NT2/D1 (cell line): ENCODE measurements at regions not wholly inside any gene's neighbourhood (a gene's known extent, or its start where the extent isn't known, plus 50 kb on each side); places are given as distances from the start of the nearest gene placed in this dataset.

ENCODE experiments used
- SUZ12 ChIP-seq: IDR thresholded peaks from 2 replicates; pipeline ENCODE4 v1.6.1; 2011; ENCODE audit not compliant: insufficient read length, insufficient read depth; ENCODE audit errors: extremely low read depth
- YY1 ChIP-seq: IDR thresholded peaks from 2 replicates; pipeline ENCODE4 v1.6.1; 2011; ENCODE audit not compliant: insufficient read length, insufficient read depth
- ZNF274 ChIP-seq: IDR thresholded peaks from 2 replicates; pipeline ENCODE4 v1.6.1; 2011; ENCODE audit warnings: mild to moderate bottlenecking, low read depth, low read length

GRCh38 chr14:86357119-86357518, 827.2 kb downstream of the FLRT2 start:
- TF ChIP-seq SUZ12 (no peak), YY1 (no peak), ZNF274 (no peak)
